Endothelial cell of umbilical vein (primary cell): ENCODE measurements at regions not wholly inside any gene's neighbourhood (a gene's known extent, or its start where the extent isn't known, plus 50 kb on each side); places are given as distances from the start of the nearest gene placed in this dataset.

Source experiments
- BruUV-seq: library from RNA; stranded (reverse); fragments of 400-500 nt; replicated peaks from 2 replicates; lab custom pipeline; 2021; lab: Mats Ljungman, UMichigan
- CTCF ChIA-PET: fragments of 300-600, 350-600 bp; sonication (Branson Sonifier 250); formaldehyde crosslinking; loops from one replicate; lab custom pipeline; 2021; ENCODE audit warnings: antibody characterized with exemption, inconsistent platforms; lab: Charles Lee
- POLR2A ChIA-PET: fragments of 300-600, 350-600 bp; sonication (Branson Sonifier 250); formaldehyde crosslinking; loops from one replicate; lab custom pipeline; 2021; ENCODE audit warnings: antibody characterized with exemption, inconsistent platforms; lab: Charles Lee
- DNase-seq: peaks from one replicate; pipeline ENCODE4 v3.0.0-alpha.2; 2011; ENCODE audit warnings: low read depth, low spot score
- FAIRE-seq: peaks from 2 replicates; lab custom pipeline; 2011; peaks lifted over from hg19 to GRCh38; lab: Jason Lieb, UNC
- H2AFZ ChIP-seq: 2 replicates; pipeline ENCODE4 v1.6.0; 2012; ENCODE audit warnings: low read depth, low read length, control low read depth, inconsistent platforms
- H3K27ac ChIP-seq: 2 replicates; pipeline ENCODE4 v1.5.1; 2011; ENCODE audit warnings: low read depth, mild to moderate bottlenecking, control low read depth, low read length, moderate library complexity; ENCODE audit not compliant: insufficient read depth
- H3K27me3 ChIP-seq, 2 experiments: 2 replicates each; pipeline versions ENCODE4 v1.6.0 to v1.6.1; 2011; ENCODE audit warnings: low read length in 2 of 2, mixed read lengths in 1 of 2; ENCODE audit not compliant: control insufficient read depth in 2 of 2, insufficient read depth in 2 of 2
- H3K36me3 ChIP-seq, 2 experiments: 2 replicates in 1 of 2; 3 replicates in 1 of 2; pipeline ENCODE4 v1.5.1; 2011; ENCODE audit warnings: low read length in 2 of 2, mild to moderate bottlenecking in 1 of 2, moderate library complexity in 1 of 2; ENCODE audit not compliant: control insufficient read depth in 2 of 2, insufficient read depth in 2 of 2; ENCODE audit errors: extremely low read depth in 1 of 2
- H3K4me1 ChIP-seq: 3 replicates; pipeline ENCODE4 v1.5.1; 2011; ENCODE audit warnings: mild to moderate bottlenecking, low read length; ENCODE audit not compliant: control insufficient read depth, insufficient read depth; ENCODE audit errors: extremely low read depth
- H3K4me2 ChIP-seq: 2 replicates; pipeline ENCODE4 v1.6.1; 2011; ENCODE audit warnings: low read length, control low read depth, mixed read lengths; ENCODE audit not compliant: insufficient read depth
- H3K4me3 ChIP-seq, 3 experiments: fragments of 200-600 bp in 1 of 3; sonication (generic), shearing (Covaris generic) in 1 of 3; replicated peaks in 1 of 3; 2 replicates each; pipeline ENCODE4 v1.5.1; 2011 to 2016; ENCODE audit warnings: control low read depth in 3 of 3, low read length in 3 of 3, mild to moderate bottlenecking in 2 of 3, inconsistent platforms in 1 of 3, low read depth in 1 of 3, moderate library complexity in 1 of 3; ENCODE audit not compliant: insufficient read depth in 1 of 3
- H3K79me2 ChIP-seq: 2 replicates; pipeline ENCODE4 v1.6.0; 2012; ENCODE audit warnings: low read length, inconsistent platforms; ENCODE audit not compliant: control insufficient read depth, insufficient read depth
- H3K9ac ChIP-seq: replicated peaks from 2 replicates; pipeline ENCODE3; 2011; ENCODE audit warnings: low read length, control low read depth; ENCODE audit not compliant: insufficient read depth; ENCODE audit errors: extremely low read depth
- H3K9me1 ChIP-seq: replicated peaks from 3 replicates; pipeline ENCODE4 v1.6.0; 2011; ENCODE audit warnings: mild to moderate bottlenecking, low read length; ENCODE audit not compliant: control insufficient read depth, insufficient read depth; ENCODE audit errors: extremely low read depth
- H3K9me3 ChIP-seq: replicated peaks from 2 replicates; pipeline ENCODE4 v1.5.1; 2012; ENCODE audit warnings: low read length, inconsistent platforms; ENCODE audit not compliant: control insufficient read depth, insufficient read depth
- H4K20me1 ChIP-seq: replicated peaks from 2 replicates; pipeline ENCODE3; 2011; ENCODE audit warnings: mild to moderate bottlenecking, low read length; ENCODE audit not compliant: control insufficient read depth, insufficient read depth; ENCODE audit errors: extremely low read depth
- GATA2 ChIP-seq: IDR thresholded peaks from 2 replicates; pipeline ENCODE4 v1.7.0; 2011; ENCODE audit warnings: low read depth, mild to moderate bottlenecking, moderate library complexity, mixed read lengths, low read length; ENCODE audit not compliant: insufficient read length, insufficient read depth
- JUN ChIP-seq: IDR thresholded peaks from 2 replicates; pipeline ENCODE4 v1.6.1; 2011; ENCODE audit warnings: borderline replicate concordance, low read depth; ENCODE audit not compliant: insufficient read length, insufficient read depth
- MYC ChIP-seq: IDR thresholded peaks from one replicate; pipeline ENCODE4 v1.6.1; 2011; ENCODE audit warnings: mild to moderate bottlenecking, low read depth, low read length
- POLR2A ChIP-seq: IDR thresholded peaks from 2 replicates; pipeline ENCODE4 v1.6.1; 2012; ENCODE audit warnings: low read depth, mild to moderate bottlenecking, control low read depth, low read length
- dilution Hi-C: fragments of 300-500 bp; cut with MboI; formaldehyde crosslinking; loops from one replicate; pipeline ENCODE4 v1.15.0; 2019; ENCODE audit warnings: low sequenced_read_pairs; ENCODE audit not compliant: extremely low pct_ligation_motif_present
- intact Hi-C: fragments of 100-400 bp; cut with micrococcal nuclease; formaldehyde crosslinking; loops from one replicate; pipeline ENCODE4 v1.10.0; 2022
- TF ChIP-seq, protein P1 (sequence below), 2 donors: IDR thresholded peaks; 1 replicate in 1 of 2; 2 replicates in 1 of 2; pipeline ENCODE4 v1.5.1; 2011; ENCODE audit warnings: low read length in 2 of 2, mild to moderate bottlenecking in 2 of 2, moderate library complexity in 2 of 2, control low read depth in 1 of 2, inconsistent platforms in 1 of 2, low read depth in 1 of 2; ENCODE audit not compliant: insufficient read depth in 1 of 2; ENCODE audit errors: extremely low read depth in 1 of 2
- TF ChIP-seq, protein P2 (sequence below): IDR thresholded peaks from 2 replicates; pipeline ENCODE4 v1.6.1; 2011; ENCODE audit not compliant: insufficient read depth, insufficient read length

DNA sequence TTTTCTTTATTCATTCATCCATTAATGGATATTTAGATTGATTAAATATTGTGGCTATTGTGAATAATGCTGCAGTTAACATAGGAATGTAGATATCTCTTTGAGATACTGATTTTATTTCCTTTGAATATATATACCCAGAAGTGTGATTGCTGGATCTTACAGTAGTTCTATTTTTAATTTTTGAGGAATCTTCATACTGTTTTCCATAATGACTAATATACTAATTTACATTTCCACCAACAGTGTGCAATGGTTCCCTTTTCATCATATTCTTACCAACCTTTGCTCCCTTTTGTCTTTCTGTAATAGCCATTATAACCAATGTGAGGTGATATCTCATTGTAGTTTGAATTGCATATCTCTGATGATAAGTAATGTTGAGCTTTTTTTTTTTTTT, 106.3 kb downstream of the OTOL1 start:
- DNase-seq (no peak), FAIRE-seq (no peak)
- no peak overlapping the region for H3K9ac ChIP-seq
- H3K9me3 ChIP-seq: no peaks in the 10 kb centered on the region
- ChIA-PET CTCF (no interaction called here), POLR2A (no interaction called here)
- H3K4me1 ChIP-seq: no peaks in the 10 kb centered on the region
- no peak overlapping the region for H2AFZ ChIP-seq
- H3K27me3 ChIP-seq: no peaks in the 10 kb centered on the region
- no peaks in the 10 kb centered on the region for H3K9me1 ChIP-seq
- dilution Hi-C loops (no loop called here), intact Hi-C loops (no loop called here)
- H3K36me3 ChIP-seq: no peaks in the 10 kb centered on the region
- H3K79me2 ChIP-seq: no peaks in the 10 kb centered on the region
- TF ChIP-seq GATA2 (no peak), MYC (no peak), JUN (no peak), POLR2A (no peak)
- TF ChIP-seq, protein P1, sequence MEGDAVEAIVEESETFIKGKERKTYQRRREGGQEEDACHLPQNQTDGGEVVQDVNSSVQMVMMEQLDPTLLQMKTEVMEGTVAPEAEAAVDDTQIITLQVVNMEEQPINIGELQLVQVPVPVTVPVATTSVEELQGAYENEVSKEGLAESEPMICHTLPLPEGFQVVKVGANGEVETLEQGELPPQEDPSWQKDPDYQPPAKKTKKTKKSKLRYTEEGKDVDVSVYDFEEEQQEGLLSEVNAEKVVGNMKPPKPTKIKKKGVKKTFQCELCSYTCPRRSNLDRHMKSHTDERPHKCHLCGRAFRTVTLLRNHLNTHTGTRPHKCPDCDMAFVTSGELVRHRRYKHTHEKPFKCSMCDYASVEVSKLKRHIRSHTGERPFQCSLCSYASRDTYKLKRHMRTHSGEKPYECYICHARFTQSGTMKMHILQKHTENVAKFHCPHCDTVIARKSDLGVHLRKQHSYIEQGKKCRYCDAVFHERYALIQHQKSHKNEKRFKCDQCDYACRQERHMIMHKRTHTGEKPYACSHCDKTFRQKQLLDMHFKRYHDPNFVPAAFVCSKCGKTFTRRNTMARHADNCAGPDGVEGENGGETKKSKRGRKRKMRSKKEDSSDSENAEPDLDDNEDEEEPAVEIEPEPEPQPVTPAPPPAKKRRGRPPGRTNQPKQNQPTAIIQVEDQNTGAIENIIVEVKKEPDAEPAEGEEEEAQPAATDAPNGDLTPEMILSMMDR (IDR thresholded peaks at IDR 0.05; ENCODE audit: extremely low read depth in 1 of 2, insufficient read depth in 1 of 2, low read depth in 1 of 2, low read length in 2 of 2): no peak
- no peak overlapping the region for H3K4me3 ChIP-seq
- no peak overlapping the region for H3K27ac ChIP-seq
- BruUV-seq: no TSS peak
- H3K4me2 ChIP-seq: no peak overlapping the region
- H4K20me1 ChIP-seq: no peaks in the 10 kb centered on the region

DNA sequence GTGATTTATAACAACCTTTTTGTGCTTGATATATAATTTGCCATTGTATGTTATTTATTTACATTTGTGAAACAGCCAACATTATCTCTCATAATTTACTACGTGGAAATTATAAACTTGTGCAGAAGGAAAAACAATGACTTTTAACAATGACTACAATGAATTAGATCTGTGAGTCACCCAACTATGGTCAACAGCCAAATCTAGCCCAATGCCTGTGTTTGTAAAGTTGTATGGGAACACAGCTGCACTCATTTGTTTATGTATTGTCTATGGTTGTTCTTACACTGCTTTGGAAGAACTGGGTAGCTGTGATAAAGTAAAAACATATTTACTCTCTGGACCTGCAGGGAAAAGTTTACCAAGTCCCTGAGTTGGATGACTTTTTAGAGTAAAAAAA, 110.4 kb downstream of the OTOL1 start:
- dilution Hi-C loops: no loop called here
- POLR2A ChIA-PET: no interaction called here

More for the DNA sequence above, 110.4 kb downstream of the OTOL1 start:
- H4K20me1 ChIP-seq: no peaks in the 10 kb centered on the region
- no peak for TF ChIP-seq GATA2
- TF ChIP-seq, protein P2, sequence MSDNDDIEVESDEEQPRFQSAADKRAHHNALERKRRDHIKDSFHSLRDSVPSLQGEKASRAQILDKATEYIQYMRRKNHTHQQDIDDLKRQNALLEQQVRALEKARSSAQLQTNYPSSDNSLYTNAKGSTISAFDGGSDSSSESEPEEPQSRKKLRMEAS: no peak
- no peak for TF ChIP-seq MYC
- H3K4me3 ChIP-seq: no peak overlapping the region
- CTCF ChIA-PET: no interaction called here
- FAIRE-seq: no peak
- H3K4me2 ChIP-seq: no peak overlapping the region
- H3K79me2 ChIP-seq: no peaks in the 10 kb centered on the region
- no peaks in the 10 kb centered on the region for H3K9me1 ChIP-seq
- BruUV-seq: no TSS peak
- H3K36me3 ChIP-seq: no peaks in the 10 kb centered on the region
- peaks cover 2% of the 10 kb centered on the region for H3K9me3 ChIP-seq
- intact Hi-C loops: no loop called here
- no peak overlapping the region for H3K9ac ChIP-seq
- H2AFZ ChIP-seq: no peak overlapping the region
- no peak overlapping the region for H3K27ac ChIP-seq
- no peak for DNase-seq
- H3K27me3 ChIP-seq: no peaks in the 10 kb centered on the region
- no peaks in the 10 kb centered on the region for H3K4me1 ChIP-seq
